ENCODE measurements at regions not wholly inside any gene's neighbourhood (a gene's known extent, or its start where the extent isn't known, plus 50 kb on each side); places are given as distances from the start of the nearest gene placed in this dataset.

DNA sequence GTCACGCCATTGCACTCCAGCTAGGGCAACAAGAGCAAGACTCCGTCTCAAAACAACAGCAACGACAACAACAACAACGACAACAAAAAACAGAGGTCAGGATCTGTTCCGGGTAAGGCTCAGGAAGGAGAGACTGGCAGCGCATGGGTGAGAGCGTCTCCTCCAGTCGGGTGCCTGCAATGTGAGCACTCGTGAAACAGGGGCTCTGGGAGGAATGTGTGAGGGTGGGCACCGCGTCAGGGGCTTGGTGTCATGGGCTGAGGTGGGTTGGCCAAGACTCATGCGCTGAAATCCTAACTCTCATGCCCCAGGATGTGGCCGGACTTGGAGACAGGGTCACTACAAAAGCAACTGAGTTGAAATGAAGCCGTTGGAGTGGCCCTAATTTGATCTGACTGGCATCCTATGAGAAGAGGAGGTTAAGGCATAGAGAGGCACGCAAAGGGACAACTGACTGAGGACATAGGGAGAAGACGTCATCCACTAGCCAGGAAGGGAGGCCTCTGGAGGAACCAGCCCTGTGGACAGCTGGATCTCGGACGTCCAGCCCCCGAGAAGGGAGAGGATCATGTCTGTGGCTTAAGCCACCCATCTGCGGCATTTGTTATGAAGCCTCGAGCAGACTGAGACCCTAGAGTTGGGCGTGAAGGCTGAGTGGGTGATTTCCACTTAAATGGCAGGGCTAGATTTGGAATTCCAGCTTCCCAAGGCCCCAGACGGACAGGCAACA lies 241.5 kb upstream of the PITRM1 start:
- DNase-seq (ENCODE audit: low read depth in 3 of 3), result no peak

DNA sequence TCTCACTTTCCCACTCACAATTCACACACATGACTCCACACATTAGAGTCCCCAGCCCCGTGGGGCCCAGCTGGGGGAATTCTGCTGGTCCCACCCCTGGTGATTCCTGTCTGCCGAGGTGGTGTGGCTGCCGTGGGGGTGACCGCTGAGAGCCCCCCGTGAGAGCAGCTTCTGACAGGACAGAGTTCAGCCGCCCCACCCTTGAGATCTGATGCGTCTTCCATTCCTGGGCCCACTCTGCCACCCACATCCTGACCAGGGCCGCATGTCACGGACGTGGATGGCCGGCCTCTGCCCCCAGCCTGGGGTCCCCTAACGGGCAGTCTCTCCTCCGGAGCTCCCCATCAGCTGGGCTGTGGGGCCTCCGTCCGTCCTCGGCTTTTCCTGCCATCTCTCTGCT lies 240.1 kb upstream of the PITRM1 start:
- no peak for DNase-seq (ENCODE audit: low read depth in 3 of 3)

DNA sequence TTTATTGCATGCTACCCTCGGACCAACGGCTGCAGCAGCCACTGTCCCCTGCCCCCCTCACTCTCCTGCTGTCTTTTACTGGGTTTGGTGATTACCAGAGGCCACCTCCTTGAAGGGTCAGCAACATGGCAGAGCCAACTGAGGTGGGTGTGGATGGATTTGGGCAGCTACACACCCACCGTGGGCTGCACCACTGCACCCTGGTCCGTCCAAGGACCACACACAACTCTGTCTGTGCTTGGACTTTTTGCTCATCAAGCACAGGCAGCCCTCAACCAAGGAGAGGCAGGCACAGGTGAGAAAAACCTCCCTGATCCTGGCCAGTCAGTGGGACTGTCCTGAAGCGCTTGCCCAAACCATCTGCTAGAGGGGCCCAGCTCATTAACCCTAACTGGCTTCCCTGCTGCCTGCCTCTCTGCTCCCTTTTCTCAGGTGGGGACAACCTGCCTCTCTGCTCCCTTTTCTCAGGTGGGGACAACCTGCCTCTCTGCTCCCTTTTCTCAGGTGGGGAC lies 239.5 kb upstream of the PITRM1 start:
- DNase-seq (ENCODE audit: low read depth in 3 of 3), result no peak

DNA sequence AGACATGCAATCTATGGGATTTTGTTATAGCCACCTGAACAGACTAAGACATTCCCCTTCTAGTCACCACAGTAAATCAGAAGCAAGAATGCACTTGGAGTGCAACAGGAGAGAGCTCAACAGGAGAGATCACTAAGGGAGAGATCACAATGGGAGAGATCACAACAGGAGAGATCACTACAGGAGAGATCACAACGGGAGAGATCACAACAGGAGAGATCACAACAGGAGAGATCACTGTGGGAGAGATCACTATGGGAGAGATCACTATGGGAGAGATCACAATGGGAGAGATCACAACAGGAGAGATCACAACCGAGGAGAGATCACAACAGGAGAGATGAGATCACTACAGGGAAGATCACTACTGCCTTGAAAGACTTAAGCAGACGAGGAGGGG lies 238.5 kb upstream of the PITRM1 start:
- no peak for DNase-seq (ENCODE audit: low read depth in 3 of 3)

DNA sequence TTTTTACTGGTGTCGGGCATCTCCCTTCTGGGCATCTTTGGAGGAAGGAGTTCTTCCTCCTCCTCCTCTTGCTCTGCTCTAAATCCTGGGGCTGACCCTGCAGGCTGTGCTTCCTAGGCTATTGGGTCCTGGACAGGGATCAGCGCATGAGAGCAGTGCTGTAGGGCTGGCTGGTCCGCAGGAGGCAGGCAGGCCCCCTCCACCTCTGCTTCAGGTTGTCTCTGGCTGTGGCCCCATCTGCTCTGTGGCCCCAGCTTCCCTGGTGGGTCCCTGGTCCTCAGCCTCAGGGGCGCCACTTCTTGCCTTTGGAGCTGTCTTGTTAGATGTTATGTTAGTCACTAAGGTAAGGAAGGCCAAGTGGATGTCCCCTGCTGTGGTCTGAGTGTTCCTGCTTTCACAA lies 237.3 kb upstream of the PITRM1 start:
- DNase-seq (ENCODE audit: low read depth in 3 of 3), result no peak

DNA sequence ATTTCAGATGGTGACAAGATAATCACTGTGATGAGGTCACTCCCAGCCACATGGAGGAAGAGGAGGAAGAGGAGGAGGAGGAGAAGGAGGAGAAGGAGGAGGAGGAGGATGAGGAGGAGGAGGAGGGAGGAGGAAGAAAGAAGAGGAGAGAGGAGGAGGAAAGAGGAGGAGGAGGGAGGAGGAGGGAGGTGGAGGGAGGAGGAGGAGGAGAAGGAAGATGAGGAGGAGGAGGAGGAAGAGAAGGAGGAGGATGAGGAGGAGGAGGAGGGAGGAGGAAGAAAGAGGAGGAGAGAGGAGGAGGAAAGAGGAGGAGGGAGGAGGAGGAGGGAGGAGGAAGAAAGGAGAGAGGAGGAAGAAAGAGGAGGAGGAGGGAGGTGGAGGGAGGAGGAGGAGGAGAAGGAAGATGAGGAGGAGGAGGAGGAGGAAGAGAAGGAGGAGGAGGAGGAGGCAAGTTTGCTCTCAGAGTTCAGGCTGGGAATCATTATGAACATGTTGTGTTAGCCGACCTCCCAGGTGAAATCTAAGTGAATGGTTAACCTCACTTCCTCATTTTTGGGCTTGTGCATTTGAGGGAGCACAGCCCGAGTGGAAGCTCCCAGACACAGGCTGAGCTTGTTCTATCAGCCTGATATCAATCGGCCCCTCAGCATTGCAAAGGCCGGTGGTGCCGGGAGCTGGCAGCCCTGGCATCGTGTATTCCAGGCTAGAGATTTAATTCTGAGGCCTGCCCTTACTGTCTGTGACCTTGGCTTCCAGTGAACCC lies 236.2 kb upstream of the PITRM1 start:
- no peak for DNase-seq (ENCODE audit: low read depth in 3 of 3)

DNA sequence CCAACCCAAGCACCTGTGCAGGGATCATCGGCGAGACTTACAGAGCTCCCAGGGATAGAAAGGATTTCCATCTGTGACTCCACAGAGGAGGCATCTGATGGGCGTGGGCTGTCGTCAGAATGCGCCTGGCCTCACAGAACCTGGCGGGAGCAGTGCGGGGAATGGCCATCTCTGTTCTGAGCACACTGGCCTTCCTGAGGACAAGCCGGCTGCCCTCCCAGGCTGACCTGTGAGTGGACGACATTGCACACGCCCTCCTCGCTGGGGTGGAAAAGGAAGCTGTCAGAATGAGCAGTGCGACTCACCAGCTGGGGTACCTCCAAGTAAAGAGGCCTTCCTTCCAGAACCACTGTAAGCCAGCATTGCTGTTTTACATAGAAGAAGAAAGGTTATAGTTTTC lies 234.6 kb upstream of the PITRM1 start:
- no peak for DNase-seq (ENCODE audit: low read depth in 3 of 3)

DNA sequence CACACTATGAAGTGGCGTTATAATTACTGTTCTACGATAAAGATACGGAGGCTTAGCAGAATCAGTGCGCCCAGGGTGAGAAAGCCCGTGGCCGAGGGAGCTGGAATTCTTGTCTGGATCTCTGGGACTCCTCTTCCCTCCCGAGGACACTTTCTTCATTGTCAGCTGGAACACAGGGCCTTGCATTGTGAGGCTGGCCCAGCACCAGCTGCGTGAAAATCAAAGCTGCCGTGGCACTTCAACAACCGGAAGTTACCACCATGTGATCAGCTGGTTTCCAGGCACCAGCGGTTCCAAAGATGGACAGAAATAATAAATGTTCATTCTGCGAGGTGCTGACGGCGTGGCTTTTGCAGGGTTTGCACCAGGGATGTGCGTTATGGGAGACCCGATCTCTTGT lies 234.0 kb upstream of the PITRM1 start:
- no peak for DNase-seq (ENCODE audit: low read depth in 3 of 3)

DNA sequence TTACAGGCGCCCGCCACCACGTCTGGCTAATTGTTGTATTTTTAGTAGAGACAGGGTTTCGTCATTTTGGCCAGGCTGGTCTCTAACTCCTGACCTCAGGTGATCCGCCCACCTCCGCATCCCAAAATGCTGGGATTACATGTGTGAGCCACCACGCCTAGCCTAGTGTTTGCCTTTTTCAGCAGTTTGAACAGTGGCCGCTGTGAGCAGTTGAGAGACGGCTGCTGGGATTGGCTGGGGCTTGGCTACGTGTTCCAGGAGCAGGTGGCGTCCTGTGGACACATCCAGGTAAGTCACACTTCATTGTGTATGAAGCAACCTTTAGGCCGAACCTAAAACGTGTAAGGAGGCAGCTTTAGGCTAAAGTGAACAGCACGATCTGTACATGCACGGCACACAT lies 231.8 kb upstream of the PITRM1 start:
- DNase-seq (ENCODE audit: low read depth in 3 of 3), result no peak

DNA sequence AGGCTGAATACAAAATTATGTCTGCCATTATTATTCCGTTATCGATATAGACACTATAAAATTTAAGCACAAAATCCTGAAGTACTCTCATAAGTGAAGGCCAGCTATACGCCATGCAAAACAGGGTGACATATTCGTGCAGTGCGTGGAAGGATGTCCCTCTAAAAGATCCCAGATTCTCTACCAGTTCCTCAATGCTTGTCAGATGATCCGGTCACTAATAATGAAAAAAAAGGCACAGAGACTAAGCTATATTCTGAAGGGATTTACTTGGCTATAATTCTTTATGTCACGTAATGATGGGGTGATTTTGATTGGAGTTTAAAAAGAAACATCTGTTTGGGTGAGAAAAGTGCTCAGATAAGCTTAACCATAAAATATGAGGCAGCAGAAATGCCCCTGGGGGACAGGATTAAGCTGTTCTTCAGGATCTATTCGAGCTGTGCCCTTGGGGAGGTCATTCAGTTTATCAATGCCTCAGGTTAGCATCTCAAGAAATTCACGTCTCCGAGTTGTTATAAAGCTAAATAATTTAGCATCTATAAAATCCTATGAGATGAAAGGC lies 229.7 kb upstream of the PITRM1 start:
- DNase-seq (ENCODE audit: low read depth in 3 of 3), result no peak

DNA sequence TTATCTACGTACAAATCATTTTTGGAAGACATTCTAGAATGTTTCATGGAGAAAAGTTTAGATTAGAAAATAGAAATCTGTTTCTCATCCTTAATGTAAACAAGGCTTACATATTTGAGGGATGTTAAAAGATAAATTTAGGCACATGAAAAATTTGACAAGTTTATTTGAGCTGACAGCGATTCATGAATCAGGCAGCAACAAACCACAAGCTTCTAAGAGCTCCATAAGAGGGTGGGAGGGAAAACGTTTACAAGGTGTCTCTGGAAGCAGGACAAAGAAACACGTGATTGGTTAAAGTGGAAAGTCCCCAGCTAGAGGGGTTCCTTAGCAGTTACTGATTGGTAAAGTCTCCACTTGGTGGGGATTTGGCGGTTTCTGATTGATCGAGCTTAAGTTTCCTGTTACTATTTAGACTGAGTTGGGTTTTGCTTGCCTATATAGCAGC lies 228.9 kb upstream of the PITRM1 start:
- DNase-seq (ENCODE audit: low read depth in 3 of 3), result no peak

DNA sequence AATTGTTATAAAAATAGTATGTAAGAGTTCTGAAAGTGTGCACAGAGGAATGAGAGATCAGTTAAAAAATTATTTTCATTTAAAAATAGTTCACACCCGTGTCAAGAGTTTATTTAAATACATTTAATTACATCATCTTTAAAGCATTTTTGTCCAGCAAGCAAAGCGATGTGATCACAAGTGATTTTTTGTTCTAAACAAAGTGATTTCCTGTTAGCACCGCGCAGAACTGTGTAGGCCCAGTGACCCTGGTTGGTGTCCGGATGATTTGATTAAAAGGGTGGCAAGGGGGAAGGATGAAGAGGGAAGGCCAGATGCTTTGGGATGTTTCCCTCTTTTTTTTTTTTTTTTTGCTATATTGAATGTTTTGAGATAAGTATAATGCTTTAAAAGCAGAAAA lies 227.8 kb upstream of the PITRM1 start:
- DNase-seq (ENCODE audit: low read depth in 3 of 3), result no peak

DNA sequence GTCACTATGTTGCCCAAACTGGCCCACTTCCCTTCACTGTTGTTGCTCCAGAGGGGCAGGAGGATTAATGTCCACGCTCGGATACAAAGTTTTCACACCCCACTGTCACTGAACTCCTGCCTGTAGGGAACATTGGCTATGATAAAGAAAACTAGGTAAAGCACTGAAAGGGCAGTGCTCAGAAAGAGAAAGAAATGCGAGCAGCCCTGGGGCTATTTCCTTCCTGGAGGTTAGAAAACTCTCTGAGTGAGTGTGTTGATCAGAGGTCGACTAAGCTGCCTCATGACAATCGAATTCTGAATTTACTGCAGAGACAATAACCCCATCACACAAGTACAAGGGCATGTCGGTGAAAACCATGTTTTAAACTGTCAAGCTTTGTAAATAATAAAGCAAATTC lies 227.2 kb upstream of the PITRM1 start:
- no peak for DNase-seq (ENCODE audit: low read depth in 3 of 3)

DNA sequence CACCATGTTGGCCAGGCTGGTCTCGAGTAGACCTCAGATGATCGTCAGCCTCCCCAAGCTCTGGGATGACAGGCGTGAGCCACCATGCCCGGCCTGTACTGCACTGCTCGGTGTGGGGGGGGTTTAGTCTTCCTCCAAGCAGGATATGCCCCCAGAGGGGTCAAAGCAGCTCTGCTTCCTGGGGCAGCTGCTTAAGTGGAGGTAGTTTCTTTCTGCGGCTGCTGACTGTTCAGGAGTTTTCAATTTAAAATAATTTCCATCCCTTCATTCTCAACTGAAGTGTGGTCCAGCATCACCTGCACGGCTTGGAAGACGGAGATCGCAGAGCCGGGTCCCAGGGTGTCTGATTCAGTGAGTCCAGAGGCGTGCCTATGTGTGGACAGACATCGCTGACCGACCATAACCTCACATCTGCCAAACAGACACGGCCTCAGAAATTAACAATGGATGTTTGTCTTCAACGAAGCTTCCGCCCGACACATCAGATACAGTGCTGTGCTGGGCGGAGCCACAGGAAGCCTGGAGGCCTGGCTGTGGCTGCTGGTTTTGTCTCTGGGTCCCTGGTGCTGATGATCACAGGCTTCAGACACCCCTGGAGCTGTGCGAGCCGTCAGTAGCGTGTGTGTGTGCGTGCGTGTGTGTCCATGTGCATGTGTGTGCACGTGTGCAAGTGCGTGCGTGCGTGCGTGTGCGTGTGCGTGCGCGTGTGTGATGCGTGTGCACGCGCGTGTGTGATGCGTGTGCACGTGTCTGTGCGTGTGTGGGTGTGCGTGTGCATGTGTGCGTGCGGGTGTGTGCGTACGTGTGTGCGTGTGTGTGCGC lies 226.5 kb upstream of the PITRM1 start:
- no peak for DNase-seq (ENCODE audit: low read depth in 3 of 3)

DNA sequence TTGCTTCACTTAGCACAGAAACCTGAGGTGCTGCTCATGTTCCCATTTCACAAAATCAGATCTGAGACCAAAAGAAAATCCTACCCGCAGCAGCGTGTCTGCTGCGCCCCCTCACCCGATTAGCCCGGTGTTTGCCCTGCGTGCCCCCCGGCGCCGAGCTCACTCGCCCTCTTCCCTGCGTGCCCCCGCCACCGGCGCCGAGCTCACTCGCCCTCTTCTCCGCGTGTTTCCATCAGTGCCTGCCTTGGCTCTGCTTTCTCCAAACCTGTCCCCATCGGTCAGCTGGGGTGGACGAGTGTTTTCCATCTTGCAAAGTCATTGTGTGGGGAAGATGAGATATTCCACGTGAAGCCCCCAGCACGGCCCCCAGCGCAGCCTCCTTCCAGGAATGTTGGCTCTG lies 225.3 kb upstream of the PITRM1 start:
- no peak for DNase-seq (ENCODE audit: low read depth in 3 of 3)

DNA sequence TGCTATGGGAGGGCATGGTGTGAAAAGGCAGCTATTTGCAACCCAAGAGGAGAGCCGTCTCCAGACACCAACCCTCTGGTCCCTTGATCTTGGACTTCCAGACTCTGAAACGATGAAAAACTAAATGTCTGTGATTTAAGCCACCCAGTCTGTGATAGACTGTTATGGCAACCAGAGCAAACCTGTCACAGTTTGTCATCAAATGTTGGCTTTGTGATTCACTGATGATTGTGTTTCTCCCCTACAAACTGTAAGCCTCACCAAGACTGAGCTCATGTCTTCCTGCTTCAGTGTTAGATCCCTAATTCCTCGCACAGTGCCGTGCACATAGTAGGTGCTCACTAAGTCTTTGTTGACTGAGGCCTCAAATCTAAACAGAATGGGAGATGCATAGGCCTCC lies 224.6 kb upstream of the PITRM1 start:
- no peak for DNase-seq (ENCODE audit: low read depth in 3 of 3)

DNA sequence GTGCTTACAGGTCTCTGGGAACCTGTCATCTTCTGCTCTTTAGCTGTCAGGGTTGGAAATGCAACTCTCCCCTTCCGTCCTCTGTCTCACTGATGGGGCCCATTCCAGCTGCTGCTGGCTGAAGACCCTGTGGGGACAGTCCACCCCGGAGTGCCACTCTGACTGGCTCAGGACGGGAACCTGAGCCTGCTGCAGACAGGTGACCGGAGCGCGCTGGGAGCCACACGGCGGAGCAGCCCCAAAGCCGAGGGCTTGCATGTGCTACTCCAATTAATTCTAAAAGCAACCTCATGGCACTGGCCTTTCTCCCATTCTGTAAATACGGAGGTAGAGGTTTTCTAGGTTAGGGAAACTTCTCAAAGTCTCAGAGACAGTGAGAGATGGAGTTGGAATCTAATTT lies 223.5 kb upstream of the PITRM1 start:
- DNase-seq (ENCODE audit: low read depth in 3 of 3), result no peak

DNA sequence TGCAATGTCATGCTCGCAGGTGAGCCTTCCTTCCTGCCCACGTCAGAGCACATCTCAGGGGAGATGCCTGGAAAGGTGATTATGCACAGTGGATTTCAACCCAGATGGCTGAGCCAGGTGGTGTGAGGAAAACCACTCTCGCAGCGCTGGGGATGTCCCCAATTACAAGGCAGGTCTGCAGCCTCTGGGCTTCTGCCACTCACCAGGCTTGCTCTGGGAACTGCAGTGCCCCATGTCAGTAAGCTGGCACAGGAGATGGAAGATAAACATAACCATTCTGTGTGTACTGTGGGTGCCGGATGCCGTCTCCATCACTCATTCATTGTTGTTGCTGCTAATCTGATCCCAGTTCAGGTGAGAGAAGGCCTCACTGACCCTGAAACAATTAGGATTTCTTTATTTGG lies 222.9 kb upstream of the PITRM1 start:
- no peak for DNase-seq (ENCODE audit: low read depth in 3 of 3)

DNA sequence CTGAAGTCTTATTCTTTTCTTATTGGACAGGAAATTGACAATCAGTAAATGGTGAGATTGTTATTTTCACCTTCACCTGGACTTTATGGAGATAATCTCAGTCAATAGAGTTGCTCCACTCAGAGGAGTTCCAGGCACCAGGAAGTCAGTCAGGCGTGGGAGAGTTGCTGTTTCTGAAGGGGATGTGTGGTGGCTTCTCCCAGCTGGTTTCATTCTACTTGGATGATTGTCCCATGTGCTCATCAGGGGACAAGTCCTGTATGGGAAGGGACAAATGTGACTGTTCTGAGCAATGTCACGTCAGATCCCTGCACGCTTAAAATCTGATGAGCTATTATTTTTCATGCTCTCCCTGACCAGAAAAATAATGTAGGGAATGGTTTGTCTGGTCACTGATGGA lies 222.5 kb upstream of the PITRM1 start:
- no peak for DNase-seq (ENCODE audit: low read depth in 3 of 3)

DNA sequence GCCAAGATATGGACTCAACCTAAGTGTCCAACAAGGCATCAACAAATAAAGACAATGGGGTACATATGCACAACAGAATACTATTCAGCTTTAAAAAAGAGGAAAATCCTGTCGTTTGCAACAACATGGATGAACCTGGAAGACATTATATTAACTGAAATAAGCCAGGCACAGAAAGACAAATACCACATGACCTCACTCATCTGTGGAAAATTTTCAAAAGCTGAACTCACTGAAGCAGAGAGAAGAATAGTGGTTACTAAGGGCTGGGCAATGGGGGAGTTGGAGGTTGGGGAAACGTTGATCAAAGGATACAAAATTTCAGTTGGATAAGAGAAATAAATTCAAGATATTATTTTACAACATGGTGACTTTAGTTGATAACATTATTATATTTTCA lies 221.4 kb upstream of the PITRM1 start:
- DNase-seq (ENCODE audit: low read depth in 3 of 3), result no peak

DNA sequence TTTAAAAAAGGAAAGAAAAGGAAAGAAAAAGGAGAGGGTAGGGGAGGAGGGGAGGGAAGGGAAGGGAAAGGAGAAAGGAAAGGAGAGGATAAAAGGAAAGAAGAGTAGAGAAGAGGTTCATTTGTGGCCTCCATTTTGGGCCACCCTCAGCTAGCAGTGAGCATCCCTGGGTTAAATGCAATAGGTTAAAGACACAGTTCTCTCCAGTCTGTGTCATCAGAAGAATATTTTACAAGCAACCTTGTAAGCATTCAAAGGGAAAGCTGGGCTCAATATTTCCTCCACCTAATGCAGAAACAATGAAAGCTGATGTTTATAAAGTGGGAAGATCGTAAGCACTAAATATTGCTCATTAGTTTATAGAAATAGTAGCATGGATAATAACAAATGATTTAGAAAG lies 219.1 kb upstream of the PITRM1 start:
- no peak for DNase-seq (ENCODE audit: low read depth in 3 of 3)

DNA sequence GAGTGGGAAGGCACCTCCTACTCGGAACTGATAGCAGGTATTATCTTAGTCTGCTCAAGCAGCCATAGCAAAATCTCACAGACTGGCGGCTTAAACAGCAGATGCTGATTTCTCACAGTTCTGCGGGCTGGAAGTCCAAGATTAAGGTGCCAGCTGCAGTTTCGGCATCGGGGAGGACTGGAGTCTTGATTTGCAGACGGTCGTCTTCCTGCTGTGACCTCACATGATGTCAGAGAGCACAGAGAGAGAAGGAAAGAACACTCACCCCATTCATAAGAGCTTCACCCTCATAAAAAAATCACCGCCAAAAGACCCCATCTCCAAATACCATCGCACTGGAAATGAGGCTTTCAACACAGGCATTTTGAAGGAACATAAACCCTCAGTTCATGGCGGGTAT lies 216.5 kb upstream of the PITRM1 start:
- no peak for DNase-seq (ENCODE audit: low read depth in 3 of 3)

All from stimulated activated CD4-positive, alpha-beta T cell treated with anti-CD3 and anti-CD28 coated beads, TNF-alpha, amount 100 ng/mL, for 48 hours (primary cell).